ENCODE measurements at regions not wholly inside any gene's neighbourhood (a gene's known extent, or its start where the extent isn't known, plus 50 kb on each side); places are given as distances from the start of the nearest gene placed in this dataset.

DNA sequence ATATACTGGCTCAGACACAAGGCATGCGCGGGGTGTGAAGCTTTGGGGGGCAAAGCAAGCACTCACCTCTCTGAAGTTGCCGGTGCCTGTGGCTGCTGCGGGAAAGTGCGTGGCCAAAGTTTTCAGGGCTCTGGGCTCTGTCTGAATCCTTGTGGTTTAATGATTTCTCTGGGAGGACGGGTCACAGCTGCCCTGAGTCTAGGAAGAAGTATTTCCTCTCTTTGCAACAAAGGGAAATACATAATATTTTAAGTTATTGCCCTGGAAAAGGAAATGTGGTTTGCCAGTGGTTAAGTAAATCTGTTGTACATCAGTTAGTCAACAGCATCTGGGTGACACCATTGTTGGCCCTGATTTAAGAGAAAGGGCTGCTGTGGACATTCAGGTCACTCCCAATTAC is 56.7 kb upstream of the ZDBF2 start:
- TF ChIP-seq, protein P1, sequence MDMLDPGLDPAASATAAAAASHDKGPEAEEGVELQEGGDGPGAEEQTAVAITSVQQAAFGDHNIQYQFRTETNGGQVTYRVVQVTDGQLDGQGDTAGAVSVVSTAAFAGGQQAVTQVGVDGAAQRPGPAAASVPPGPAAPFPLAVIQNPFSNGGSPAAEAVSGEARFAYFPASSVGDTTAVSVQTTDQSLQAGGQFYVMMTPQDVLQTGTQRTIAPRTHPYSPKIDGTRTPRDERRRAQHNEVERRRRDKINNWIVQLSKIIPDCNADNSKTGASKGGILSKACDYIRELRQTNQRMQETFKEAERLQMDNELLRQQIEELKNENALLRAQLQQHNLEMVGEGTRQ (IDR thresholded peaks at IDR 0.05; ENCODE audit: low read depth, low read length) = no peak
- no peak for TF ChIP-seq BHLHE40 (IDR thresholded peaks at IDR 0.05; ENCODE audit: low read depth, low read length)
- no peak for TF ChIP-seq RFX5 (IDR thresholded peaks at IDR 0.05; ENCODE audit: low read depth, low read length)
